AG09319 (cell line): ENCODE measurements at regions not wholly inside any gene's neighbourhood (a gene's known extent, or its start where the extent isn't known, plus 50 kb on each side); places are given as distances from the start of the nearest gene placed in this dataset.

ENCODE experiments used
- DNase-seq: peaks from one replicate; pipeline ENCODE4 v3.0.0-alpha.2; 2010; ENCODE audit warnings: low read depth; ENCODE audit errors: extremely low read depth
- CTCF ChIP-seq: IDR thresholded peaks from 2 replicates; pipeline ENCODE4 v1.5.1; 2011; ENCODE audit warnings: low read depth, mild to moderate bottlenecking, inconsistent platforms, low read length, moderate library complexity

GRCh38 chr14:87321548-87321947, 671.4 kb downstream of the GALC start:
- DNase-seq, result no peak
- TF ChIP-seq CTCF, result no peak

- TF ChIP-seq CTCF, result no peak
These were observed 680.1 kb downstream of the GALC start for GRCh38 chr14:87312894-87313205.

GRCh38 chr14:87312169-87312893, 680.7 kb downstream of the GALC start:
- no peak for TF ChIP-seq CTCF
- DNase-seq, result no peak

More at GRCh38 chr14:87312894-87313205, 680.1 kb downstream of the GALC start:
- DNase-seq, result no peak

GRCh38 chr14:87309557-87309956, 683.4 kb downstream of the GALC start:
- no peak for DNase-seq
- no peak for TF ChIP-seq CTCF

GRCh38 chr14:87306409-87307168, 686.4 kb downstream of the GALC start:
- DNase-seq, result no peak
- no peak for TF ChIP-seq CTCF

GRCh38 chr14:87305345-87305744, 687.6 kb downstream of the GALC start:
- TF ChIP-seq CTCF, result no peak
- no peak for DNase-seq

- TF ChIP-seq CTCF, result no peak
These were observed 688.6 kb downstream of the GALC start for GRCh38 chr14:87304404-87304803.

More at GRCh38 chr14:87304404-87304803, 688.6 kb downstream of the GALC start:
- no peak for DNase-seq
